HG03378 (cell line): ENCODE measurements at regions not wholly inside any gene's neighbourhood (a gene's known extent, or its start where the extent isn't known, plus 50 kb on each side); places are given as distances from the start of the nearest gene placed in this dataset.

Experiments used
- ATAC-seq: cut with Tn5 transposase; IDR thresholded peaks from one replicate; pipeline ENCODE4 v1.9.1; 2021; ENCODE audit warnings: mild to moderate bottlenecking, moderate library complexity; ENCODE audit not compliant: unreplicated experiment

- ATAC-seq: no peak
Measured at GRCh38 chr15:97072545-97072944, 742.0 kb downstream of the NR2F2 start.

DNA sequence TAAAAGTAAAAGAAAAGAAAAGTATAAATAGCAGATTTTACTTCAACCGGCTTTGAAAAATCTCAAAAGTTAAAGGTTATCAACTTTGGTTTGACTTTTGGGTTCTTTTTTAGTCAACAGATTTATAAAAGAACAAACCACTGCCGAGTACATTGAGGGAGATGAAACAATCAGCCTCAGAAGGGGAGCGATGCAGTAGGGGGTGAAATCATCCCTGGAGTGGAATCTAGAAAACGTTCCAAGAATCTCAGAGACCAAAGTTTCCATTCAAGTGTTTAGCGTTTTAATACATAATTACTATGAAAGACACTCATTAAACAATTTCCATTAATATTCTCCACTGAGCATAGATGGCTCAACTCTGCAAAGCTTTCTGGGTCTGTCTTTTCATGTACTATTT is 745.5 kb downstream of the NR2F2 start:
- no peak for ATAC-seq

DNA sequence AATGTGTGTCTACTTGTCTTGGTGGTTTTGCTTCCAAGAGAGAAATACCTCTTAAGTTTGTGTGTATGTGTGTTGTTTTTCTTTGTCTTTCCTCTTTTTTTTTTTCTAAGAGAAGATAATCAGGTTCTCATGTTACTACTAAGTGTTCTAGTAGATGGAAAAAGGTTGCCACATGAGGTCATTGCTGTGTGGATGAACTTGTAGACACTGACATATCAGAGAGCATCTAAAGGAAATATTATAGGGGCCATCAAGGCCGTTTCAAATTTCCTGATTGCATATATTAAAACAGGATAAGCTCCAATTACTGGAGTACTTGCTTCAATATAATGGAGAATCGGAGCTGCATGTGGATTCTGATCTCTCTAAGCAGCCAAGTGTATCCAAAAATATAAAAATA is 747.5 kb downstream of the NR2F2 start:
- no peak for ATAC-seq

DNA sequence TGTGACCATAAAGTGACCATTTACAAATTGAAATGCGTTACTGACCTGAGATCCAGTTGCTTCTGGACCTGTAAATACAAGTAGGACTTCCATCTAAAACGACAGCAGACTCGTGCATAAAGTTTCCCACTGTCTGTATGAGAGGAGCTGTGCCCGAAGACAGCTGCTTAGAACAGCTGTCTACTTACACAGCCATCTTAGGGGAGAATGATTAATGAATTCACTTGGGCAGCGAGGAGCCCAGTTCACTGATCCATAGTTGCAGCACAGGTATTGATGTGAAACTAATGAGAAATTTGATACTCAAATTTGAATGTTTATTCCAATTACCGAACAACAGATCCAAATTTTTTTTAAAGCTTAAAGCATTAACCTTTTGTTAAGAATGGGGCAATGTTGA is 748.1 kb downstream of the NR2F2 start:
- no peak for ATAC-seq

DNA sequence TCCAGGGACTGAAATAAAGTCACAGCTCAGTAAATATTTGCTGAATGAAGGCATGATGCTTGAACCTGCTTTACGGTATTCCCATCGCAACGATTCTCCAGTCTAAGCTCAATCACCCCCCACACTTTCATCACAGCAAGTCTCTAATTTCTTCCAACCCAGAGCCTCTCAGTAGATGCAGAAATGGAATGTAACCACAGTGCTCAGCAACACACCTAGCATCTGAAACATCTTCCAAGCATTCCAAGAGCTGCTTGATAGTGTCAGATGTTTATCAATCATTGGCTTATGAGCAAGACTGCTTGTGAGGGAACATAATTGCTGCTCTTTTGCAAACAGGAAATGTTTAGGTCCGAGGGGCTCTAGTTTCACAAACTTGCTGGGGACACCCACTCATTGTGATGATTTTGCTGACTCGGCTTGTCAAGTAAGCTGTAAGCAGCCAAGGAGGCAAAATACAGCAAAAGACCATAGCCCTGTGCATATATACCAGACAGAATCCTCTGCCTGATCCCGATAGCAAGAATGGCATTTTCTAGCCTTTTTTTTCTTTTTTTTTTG is 751.2 kb downstream of the NR2F2 start:
- no peak for ATAC-seq

- no peak for ATAC-seq
Measured at GRCh38 chr15:97082830-97083229, 752.3 kb downstream of the NR2F2 start.

- ATAC-seq: no peak
Measured at GRCh38 chr15:97084650-97085049, 754.1 kb downstream of the NR2F2 start.

DNA sequence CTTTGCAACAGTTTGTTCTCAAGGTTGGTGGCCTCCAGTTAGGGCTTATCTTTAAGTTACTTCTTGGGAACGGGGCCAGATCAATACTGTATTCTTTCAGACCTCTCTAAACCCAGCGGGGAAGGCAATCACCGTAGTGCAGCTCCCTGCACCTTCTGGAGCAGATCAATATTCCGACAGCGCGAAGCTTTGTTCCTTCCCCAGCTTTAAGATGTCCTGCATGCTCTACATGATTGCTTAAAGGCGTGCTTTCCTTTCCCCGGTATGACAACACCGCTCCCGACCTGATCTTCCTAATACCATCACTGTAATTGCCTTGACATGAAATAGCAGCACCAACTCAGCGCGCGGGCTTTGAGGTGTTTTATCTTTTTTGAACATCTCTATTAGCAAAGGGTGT is 755.2 kb downstream of the NR2F2 start:
- no peak for ATAC-seq

DNA sequence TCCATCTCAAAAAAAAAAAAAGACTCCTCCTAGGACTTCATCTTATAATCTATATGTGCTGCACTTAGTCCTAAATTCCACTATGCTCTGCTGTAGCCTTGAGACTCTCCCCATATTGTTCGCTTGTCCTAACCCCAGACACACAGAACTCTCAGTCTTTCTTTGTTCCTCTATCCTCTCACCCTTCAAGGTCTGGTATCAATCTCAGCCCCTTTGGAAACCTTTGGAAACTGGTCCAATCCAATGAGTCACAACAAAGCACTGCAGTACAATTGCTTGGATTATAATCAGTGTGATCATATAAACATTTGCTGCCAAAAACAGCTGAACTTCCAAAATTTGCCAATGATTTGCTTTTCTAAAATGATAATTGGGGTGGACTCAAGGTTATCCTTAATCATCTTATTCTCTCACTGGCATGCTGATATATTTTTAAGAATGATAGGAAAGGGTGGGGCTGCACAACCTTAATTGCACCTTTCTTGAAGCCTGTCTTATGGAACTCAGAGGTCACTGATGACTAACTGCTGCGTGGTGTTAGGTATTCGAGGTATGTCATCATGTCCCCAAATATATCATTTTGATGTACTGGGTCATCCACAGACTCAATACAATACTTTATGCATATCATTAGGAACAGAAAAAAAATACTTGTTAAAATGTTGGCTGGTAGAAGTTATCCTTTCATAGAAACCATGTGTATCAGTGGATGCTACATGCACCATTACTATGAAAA is 756.7 kb downstream of the NR2F2 start:
- no peak for ATAC-seq

DNA sequence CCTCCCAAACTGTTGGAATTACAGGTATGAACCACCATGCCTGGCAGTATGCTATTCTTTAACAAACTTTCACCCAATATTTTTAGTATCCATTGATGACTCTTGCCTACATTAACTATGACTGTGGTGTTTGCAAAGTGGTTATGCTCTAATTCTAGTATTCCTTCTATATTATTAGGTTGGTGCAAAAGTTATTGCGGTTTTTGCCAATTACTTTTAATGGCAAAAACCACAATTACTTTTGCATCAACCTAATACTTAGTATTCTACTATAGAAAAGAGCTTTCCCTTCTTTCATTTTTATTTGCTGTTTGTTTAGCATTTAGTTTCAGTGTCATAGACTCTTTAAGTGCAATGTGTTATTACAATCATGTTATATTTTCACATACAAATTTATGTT is 760.6 kb downstream of the NR2F2 start:
- ATAC-seq: no peak

- no peak for ATAC-seq
Measured at GRCh38 chr15:97092656-97093055, 762.2 kb downstream of the NR2F2 start.

DNA sequence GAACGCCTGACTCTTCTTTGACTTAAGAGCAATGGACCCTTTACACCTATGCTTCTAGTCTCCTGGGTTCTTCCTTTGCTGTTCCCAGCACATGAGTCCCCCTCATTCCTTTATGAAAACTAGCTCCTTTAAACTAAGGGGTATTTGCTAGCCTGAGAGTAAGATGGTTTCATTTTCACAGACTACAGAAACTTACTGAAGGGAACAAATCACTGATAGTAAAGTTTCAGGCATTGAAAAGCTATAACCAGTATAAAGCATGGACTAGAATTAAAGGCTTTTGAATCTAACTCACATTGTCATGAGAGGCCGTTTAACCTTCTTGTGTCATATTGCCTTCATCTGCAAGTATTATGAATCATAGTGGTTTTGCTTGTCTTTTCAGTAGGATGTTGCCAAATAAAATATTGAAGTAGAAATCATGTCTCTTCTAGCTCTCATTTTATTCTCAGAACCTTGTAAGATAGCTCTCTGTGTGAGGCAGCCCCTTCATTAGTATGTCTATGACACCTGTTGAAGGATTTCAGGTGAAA is 765.9 kb downstream of the NR2F2 start:
- no peak for ATAC-seq

GRCh38 chr15:97099040-97099439 is 768.5 kb downstream of the NR2F2 start:
- no peak for ATAC-seq

DNA sequence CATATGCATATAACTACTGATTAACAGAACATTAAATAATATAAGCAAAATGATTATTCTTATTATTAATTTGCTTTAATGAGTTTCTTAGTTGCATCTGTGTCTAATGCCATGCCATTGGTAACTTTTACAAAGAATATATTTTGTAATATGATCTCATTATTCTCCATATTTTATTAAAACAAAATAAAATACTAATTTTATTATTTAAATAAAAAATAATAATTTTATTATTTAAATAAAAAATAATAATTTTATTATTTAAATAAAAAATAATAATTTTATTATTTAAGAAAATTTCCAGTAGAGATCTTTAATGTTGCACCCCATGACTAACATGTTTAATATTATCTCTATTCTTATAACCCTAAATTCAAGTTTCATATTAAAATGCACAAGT is 771.1 kb downstream of the NR2F2 start:
- ATAC-seq: no peak

DNA sequence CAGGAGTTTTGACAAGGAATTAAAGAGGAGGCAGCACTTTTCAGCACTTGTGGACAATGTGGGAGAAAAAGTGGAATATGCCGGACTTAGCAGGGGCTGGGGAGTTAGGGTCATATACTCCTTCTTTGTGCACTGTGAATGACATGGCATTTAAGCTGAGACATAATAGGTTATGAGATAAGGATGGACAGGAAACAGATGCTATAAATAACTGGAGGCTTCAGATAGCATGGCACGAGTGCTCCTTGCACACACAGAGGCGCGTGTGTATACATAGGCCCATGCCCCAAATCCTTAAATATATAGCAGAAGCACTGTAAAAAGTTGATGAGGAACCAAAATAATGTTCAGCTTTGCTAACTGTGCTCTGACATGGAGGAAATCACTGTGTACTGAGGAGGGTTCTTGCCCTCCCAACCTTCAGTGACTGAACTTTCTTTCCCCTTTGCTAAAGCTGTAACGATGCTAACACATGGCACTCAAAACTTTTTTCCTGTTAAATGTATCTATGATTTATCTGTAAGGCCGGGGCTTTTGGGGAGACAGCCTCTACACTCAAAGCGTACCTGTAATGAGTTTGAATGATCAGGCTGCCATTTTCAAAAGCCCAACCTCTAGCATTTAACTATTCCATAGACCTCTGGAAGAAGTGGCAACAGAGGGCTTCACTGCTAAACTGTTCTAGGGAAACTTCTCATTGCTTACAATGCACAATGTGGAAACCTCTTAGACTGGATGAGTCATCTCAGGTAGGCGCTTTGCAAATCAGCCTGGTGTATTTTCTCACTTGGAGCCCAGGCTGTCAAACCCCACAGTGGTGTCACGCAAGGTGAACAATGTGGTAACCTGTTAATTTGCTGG is 784.6 kb downstream of the NR2F2 start:
- ATAC-seq: no peak

GRCh38 chr15:97115761-97116070 is 785.2 kb downstream of the NR2F2 start:
- ATAC-seq: no peak

- ATAC-seq: no peak
Measured at GRCh38 chr15:97124790-97125189, 794.3 kb downstream of the NR2F2 start.

GRCh38 chr15:97126553-97127233 is 796.2 kb downstream of the NR2F2 start:
- ATAC-seq: no peak

DNA sequence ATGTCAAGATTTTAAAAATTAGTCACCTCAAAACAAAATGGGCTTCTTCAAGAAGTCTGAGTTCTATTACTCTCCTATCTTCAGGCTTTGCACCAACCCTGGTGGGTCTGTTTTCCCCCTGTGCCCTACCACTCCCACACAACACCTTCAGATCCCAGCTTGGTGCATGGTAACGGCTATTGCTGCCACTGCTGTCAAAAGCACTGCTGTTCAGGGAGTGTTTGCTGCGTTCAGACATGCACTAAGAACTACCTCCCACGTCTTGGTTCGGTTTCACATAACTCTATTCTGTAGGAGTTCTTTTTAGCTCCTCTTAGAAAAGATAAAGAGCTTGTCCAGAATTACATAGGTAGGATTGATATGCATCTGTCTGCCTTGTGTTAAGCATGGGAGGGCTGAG is 799.2 kb downstream of the NR2F2 start:
- no peak for ATAC-seq

GRCh38 chr15:97140216-97140615 is 809.7 kb downstream of the NR2F2 start:
- no peak for ATAC-seq

GRCh38 chr15:97141360-97141759 is 810.9 kb downstream of the NR2F2 start:
- no peak for ATAC-seq
